Thyroid gland (tissue), 4 donors: ENCODE measurements at regions not wholly inside any gene's neighbourhood (a gene's known extent, or its start where the extent isn't known, plus 50 kb on each side); places are given as distances from the start of the nearest gene placed in this dataset.

ENCODE experiments used
- POLR2A ChIP-seq, 2 donors: fragments of 450-650 bp; IDR thresholded peaks; one replicate each; pipeline ENCODE4 v1.6.1; 2017; ENCODE audit warnings: antibody characterized with exemption in 2 of 2, mild to moderate bottlenecking in 2 of 2, moderate library complexity in 1 of 2
- TF ChIP-seq, protein P1 (sequence below), 6 experiments: fragments of 200-600 bp in 3 of 6; fragments of 450-650 bp in 3 of 6; sonication (generic) in 3 of 6; IDR thresholded peaks; one replicate each; pipeline ENCODE4 v1.5.1; 2016 to 2019; ENCODE audit warnings: antibody characterized with exemption in 6 of 6, mild to moderate bottlenecking in 2 of 6, inconsistent platforms in 1 of 6, moderate library complexity in 1 of 6

DNA sequence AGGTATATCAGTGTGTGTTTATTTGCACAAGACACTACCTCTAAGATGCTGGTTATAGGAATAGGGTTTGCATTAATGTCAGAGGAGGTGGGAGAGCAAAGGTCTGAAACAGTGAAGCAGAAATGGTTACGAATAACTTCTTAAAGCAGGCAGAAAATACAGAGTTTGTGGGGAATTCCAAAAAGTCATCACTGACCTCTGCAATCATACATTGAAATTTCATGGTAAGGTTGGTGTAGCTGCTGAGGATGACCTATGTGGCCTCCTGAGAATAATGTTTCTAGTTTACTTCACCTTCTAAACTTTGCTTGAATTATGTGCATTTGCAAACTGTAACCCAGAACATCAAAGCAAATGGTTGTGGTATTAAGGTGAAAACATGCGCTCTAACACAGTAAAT is 280.1 kb downstream of the PCDH20 start:
- TF ChIP-seq, protein P1, sequence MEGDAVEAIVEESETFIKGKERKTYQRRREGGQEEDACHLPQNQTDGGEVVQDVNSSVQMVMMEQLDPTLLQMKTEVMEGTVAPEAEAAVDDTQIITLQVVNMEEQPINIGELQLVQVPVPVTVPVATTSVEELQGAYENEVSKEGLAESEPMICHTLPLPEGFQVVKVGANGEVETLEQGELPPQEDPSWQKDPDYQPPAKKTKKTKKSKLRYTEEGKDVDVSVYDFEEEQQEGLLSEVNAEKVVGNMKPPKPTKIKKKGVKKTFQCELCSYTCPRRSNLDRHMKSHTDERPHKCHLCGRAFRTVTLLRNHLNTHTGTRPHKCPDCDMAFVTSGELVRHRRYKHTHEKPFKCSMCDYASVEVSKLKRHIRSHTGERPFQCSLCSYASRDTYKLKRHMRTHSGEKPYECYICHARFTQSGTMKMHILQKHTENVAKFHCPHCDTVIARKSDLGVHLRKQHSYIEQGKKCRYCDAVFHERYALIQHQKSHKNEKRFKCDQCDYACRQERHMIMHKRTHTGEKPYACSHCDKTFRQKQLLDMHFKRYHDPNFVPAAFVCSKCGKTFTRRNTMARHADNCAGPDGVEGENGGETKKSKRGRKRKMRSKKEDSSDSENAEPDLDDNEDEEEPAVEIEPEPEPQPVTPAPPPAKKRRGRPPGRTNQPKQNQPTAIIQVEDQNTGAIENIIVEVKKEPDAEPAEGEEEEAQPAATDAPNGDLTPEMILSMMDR (IDR thresholded peaks at IDR 0.05): no peak
- no peak for TF ChIP-seq POLR2A (IDR thresholded peaks at IDR 0.05)
